Subcutaneous abdominal adipose tissue (tissue), 5 donors: ENCODE measurements at regions not wholly inside any gene's neighbourhood (a gene's known extent, or its start where the extent isn't known, plus 50 kb on each side); places are given as distances from the start of the nearest gene placed in this dataset.
"Not testable (repeated sequence)": the region's sequence is repeated elsewhere in the genome, so short reads cannot be mapped to it uniquely, and the experiment has no call there.

Source experiments
- H3K27ac ChIP-seq: one replicate; pipeline ENCODE4 v1.7.0; 2013; ENCODE audit warnings: low read depth, mild to moderate bottlenecking, inconsistent platforms, low read length, moderate library complexity
- H3K27me3 ChIP-seq, 5 donors: one replicate each; pipeline ENCODE4 v1.7.0; 2013; ENCODE audit warnings: low read length in 5 of 5, inconsistent platforms in 1 of 5; ENCODE audit not compliant: control insufficient read depth in 5 of 5, insufficient read depth in 4 of 5
- H3K36me3 ChIP-seq, 5 donors: one replicate each; pipeline ENCODE4 v1.7.0; 2013; ENCODE audit warnings: low read length in 5 of 5; ENCODE audit not compliant: control insufficient read depth in 5 of 5, insufficient read depth in 5 of 5
- H3K4me1 ChIP-seq, 5 donors: one replicate each; pipeline ENCODE4 v1.7.0; 2013; ENCODE audit warnings: low read length in 5 of 5, mild to moderate bottlenecking in 3 of 5, moderate library complexity in 1 of 5; ENCODE audit not compliant: control insufficient read depth in 5 of 5, insufficient read depth in 5 of 5
- H3K4me3 ChIP-seq, 5 donors: one replicate each; pipeline ENCODE4 v1.7.0; 2013; ENCODE audit warnings: low read length in 5 of 5, low read depth in 1 of 5
- H3K9ac ChIP-seq, 5 donors: one replicate each; pipeline ENCODE4 v1.7.0; 2013; ENCODE audit warnings: low read length in 5 of 5, mild to moderate bottlenecking in 4 of 5, moderate library complexity in 3 of 5
- H3K9me3 ChIP-seq, 5 donors: one replicate each; pipeline ENCODE4 v1.7.0; 2013; ENCODE audit warnings: low read length in 5 of 5; ENCODE audit not compliant: control insufficient read depth in 5 of 5
- donor health status: healthy.
- donor health status: healthy.
- donor health status: healthy.
- donor health status: healthy.
- donor health status: healthy.

DNA sequence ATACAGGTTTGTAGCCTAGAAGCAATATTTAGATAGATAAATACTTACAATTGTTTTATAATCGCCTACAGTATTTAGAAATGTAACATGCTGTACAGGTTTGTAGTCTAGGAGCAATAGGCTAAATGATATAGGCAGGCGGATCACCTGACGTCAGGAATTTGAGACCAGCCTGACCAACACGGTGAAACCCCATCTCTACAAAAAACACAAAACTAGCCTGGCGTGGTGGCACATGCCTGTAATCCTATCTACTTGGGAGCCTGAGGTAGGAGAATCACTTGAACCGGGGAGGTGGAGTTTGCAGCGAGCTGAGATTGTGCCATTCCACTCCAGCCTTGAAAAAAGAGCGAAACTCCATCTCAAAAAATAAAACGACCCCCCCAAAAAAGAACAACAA is 375.2 kb upstream of the EPHA3 start:
- H3K4me3 ChIP-seq = no peak overlapping the region
- no peaks in the 10 kb centered on the region for H3K36me3 ChIP-seq
- H3K27me3 ChIP-seq = no peaks in the 10 kb centered on the region
- peaks cover 0 to 7% (median 0%) of the 10 kb centered on the region in 5 donors for H3K4me1 ChIP-seq
- no peak overlapping the region for H3K27ac ChIP-seq
- H3K9ac ChIP-seq = no peak overlapping the region
- H3K9me3 ChIP-seq = peaks cover 0 to 4% (median 0%) of the 10 kb centered on the region in 5 donors

DNA sequence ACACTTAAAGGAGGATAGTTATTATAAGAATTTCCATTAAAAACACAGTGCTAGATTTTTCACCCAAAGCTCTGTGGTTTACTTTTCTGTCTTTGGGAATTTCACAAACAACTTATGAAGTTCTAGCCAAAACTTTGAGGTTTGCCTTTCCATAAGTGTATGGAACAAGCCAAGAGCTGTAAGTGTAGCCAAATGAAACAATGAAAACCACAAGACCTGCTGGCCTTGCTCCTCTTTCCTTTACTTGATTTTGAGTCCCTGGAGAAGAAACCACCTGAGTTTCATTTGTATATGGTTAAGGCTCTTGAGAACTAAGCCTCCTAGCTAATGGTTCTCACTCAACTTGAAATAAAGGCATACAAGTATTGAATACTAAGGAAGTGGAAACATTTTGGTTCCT is 365.3 kb upstream of the EPHA3 start:
- H3K4me1 ChIP-seq = peaks cover 0 to 28% (median 0%) of the 10 kb centered on the region in 5 donors
- peaks cover 0 to 7% (median 0%) of the 10 kb centered on the region in 5 donors for H3K9me3 ChIP-seq
- H3K27me3 ChIP-seq = no peaks in the 10 kb centered on the region
- no peak overlapping the region for H3K4me3 ChIP-seq
- no peaks in the 10 kb centered on the region for H3K36me3 ChIP-seq
- no peak overlapping the region for H3K9ac ChIP-seq
- H3K27ac ChIP-seq = no peak overlapping the region

DNA sequence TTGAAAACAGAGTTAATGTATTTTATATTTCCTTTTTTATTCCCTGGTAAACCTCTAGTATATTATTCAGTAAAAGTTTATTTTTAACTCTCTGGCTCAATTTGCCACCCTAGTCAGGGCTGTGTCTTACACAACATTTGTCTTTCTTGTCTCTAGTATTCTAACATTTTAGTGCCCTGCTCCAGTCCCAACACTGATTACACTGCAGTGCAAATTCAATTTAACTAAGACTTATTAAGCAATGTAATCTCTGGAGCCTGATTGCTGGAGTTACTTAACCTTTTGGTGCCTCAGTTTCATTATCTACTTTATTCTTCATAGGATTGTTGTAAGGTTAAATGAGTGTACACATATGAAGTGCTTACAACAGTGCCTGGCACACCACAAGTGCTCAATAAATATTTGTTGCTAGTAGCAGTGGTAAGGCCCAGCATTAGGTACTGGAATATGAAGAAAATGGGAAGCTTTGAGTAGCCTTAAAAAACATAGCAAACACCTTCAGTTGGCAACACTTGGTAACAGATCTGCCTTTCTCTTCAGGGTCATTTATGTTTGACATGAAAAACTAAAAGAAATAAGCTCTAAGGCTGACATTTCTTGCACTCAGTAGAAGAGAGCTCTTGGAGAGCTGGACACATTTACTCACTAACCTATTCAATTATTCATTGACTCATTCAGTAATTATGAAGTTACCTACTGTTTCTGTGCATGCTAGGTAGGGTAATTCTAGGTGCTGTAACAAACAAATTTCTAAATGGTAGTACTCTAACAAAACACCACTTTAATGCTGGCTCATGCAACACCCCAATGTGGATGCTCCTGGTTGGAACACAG is 364.5 kb upstream of the EPHA3 start:
- Histone ChIP-seq H3K4me1 (peaks cover 0 to 28% (median 0%) of the 10 kb centered on the region in 5 donors), H3K36me3 (no peaks in the 10 kb centered on the region), H3K4me3 (no peak overlapping the region), H3K27me3 (no peaks in the 10 kb centered on the region), H3K9ac (no peak overlapping the region), H3K27ac (no peak overlapping the region), H3K9me3 (no peaks in the 10 kb centered on the region)

DNA sequence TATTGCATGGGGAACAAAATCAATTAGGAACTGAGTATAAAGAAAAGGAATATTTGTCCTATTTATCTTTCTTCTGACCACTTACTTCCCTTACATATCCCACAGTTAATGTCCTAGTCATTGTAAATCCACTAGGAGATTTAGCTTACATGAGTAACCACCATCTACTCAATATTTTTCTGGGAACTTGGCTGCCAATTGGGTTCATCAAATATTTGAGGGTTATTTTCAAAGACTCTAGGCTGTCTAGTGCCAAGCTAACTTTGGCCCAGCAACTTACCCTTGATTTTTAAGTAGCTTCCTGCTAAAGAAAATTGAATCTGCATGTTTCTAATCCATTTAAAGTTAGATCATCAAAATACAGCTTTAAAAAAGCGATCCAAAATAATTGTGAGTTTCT is 362.5 kb upstream of the EPHA3 start:
- no peaks in the 10 kb centered on the region for H3K36me3 ChIP-seq
- no peak overlapping the region for H3K9ac ChIP-seq
- no peaks in the 10 kb centered on the region for H3K9me3 ChIP-seq
- peaks cover 0 to 28% (median 0%) of the 10 kb centered on the region in 5 donors for H3K4me1 ChIP-seq
- no peak overlapping the region for H3K4me3 ChIP-seq
- no peaks in the 10 kb centered on the region for H3K27me3 ChIP-seq
- no peak overlapping the region for H3K27ac ChIP-seq

DNA sequence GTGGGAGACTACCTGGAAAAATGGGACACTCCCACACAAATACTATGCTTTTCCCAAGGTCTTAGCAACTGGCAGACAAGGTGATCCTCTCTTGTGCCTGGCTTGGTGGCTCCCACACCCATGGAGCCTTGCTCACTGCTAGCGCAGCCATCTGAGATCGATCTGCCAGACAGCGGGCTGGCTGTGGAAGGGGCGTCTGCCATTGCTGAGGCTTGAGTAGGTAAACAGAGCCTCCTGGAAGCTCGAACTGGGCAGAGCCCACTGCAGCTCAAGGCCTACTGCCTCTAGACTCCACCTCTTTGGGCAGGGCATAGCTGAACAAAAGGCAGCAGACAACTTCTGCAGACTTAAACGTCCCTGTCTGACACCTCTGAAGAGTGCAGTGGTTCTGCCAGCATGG is 360.3 kb upstream of the EPHA3 start:
- not testable (repeated sequence) for H3K4me3 ChIP-seq, H3K9ac ChIP-seq, H3K9me3 ChIP-seq, H3K27me3 ChIP-seq, H3K36me3 ChIP-seq, H3K27ac ChIP-seq
- H3K4me1 ChIP-seq = peaks cover 0 to 23% (median 0%) of the 10 kb centered on the region in 5 donors

DNA sequence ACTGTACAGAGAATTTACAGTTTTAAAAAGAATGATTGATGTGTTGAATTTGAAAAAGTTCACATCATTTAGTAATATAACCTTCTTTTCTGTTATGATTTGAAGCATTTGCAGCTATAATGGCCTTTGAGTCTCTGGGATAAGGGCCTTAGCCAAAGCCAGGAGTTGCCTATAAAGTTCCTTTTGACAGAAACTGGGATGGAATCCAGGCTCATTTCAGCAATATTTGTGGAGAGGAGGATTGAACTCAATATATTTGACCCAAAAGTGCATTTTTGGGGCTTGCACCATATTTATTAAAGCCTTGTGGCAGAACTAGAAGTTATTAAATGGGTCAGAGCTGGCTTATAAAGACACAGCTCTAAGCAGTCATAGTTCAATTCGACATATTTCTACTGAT is 348.7 kb upstream of the EPHA3 start:
- H3K4me3 ChIP-seq = no peak overlapping the region
- peaks cover 0 to 8% (median 0%) of the 10 kb centered on the region in 5 donors for H3K4me1 ChIP-seq
- H3K27ac ChIP-seq = no peak overlapping the region
- H3K27me3 ChIP-seq = no peaks in the 10 kb centered on the region
- peaks cover 0 to 10% (median 0%) of the 10 kb centered on the region in 5 donors for H3K9me3 ChIP-seq
- H3K9ac ChIP-seq = no peak overlapping the region
- no peaks in the 10 kb centered on the region for H3K36me3 ChIP-seq

DNA sequence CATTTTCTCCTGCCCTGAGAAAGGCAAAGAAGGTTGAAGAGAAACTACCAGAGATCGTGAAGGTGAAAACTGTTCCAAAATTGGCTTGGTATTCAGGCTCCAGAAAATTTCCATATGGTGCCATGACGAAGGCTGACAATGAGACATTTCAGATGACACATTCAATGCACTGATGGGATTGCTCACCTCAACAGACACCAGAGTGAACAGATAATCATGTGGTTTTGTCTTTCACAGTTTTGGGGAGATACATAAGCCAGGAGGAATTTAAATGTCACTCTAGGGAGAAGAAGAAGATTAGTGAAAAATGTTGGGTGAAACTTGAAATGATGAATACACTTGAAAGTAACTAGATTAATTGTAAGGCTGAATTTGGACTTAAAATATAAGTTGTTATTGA is 339.7 kb upstream of the EPHA3 start:
- H3K4me3 ChIP-seq = no peak overlapping the region
- H3K27ac ChIP-seq = no peak overlapping the region
- H3K4me1 ChIP-seq = no peaks in the 10 kb centered on the region
- H3K36me3 ChIP-seq = no peaks in the 10 kb centered on the region
- H3K9me3 ChIP-seq = peaks cover 0 to 8% (median 0%) of the 10 kb centered on the region in 5 donors
- no peaks in the 10 kb centered on the region for H3K27me3 ChIP-seq
- no peak overlapping the region for H3K9ac ChIP-seq

DNA sequence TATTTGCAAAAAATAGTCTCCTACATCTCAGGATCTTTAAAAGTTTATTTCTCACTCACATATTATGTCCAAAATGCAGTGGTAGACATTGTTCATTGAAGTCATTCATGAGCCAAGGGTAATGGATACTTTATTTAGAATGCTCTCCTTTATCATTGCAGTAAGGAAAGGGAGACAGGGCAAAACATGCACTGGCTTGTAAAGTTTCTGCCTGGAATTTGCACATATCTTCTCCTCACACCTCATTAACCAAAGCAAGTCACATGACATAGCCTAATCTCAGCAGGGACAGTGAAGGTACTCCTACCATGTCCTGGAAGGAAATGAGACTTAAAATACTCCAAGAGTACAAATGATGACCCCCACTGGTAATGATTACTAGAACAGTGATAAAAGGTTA is 333.7 kb upstream of the EPHA3 start:
- H3K4me1 ChIP-seq = no peaks in the 10 kb centered on the region
- no peak overlapping the region for H3K27ac ChIP-seq
- no peaks in the 10 kb centered on the region for H3K36me3 ChIP-seq
- no peak overlapping the region for H3K9ac ChIP-seq
- H3K4me3 ChIP-seq = no peak overlapping the region
- no peaks in the 10 kb centered on the region for H3K27me3 ChIP-seq
- H3K9me3 ChIP-seq = peaks cover 0 to 3% (median 0%) of the 10 kb centered on the region in 5 donors

DNA sequence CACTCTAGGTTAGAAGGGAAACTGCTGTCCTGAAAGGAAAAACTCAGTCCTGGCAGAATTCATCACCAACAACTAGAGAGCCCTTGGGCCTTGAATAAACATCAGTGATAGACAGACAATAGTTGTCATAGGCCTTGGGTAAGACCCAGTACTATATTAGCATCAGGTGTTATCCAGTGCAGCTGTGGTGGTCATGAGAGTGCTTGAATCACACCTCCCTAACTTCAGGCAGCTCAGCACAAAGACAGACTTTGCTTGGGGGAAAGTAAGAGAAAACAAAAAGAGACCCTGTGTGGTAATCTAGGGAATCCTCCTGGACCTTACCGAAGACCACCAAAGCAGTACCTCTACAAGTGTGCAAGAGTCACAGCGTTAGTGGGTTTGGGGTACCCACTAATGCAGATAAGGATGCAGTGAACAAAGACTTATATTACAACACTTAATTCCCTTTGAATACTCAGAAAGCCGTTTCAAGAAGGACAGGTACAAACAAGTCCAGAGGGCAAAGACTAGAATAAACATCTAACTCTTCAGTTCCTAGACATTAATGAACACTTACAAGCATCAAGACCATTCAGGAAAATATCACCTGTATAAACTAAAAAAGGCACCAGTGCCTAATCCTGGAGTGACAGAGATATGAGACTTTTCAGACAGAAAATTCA is 332.3 kb upstream of the EPHA3 start:
- H3K4me3 ChIP-seq = no peak overlapping the region
- no peaks in the 10 kb centered on the region for H3K4me1 ChIP-seq
- no peak overlapping the region for H3K9ac ChIP-seq
- no peaks in the 10 kb centered on the region for H3K36me3 ChIP-seq
- peaks cover 0 to 3% (median 0%) of the 10 kb centered on the region in 5 donors for H3K9me3 ChIP-seq
- H3K27me3 ChIP-seq = no peaks in the 10 kb centered on the region
- no peak overlapping the region for H3K27ac ChIP-seq

DNA sequence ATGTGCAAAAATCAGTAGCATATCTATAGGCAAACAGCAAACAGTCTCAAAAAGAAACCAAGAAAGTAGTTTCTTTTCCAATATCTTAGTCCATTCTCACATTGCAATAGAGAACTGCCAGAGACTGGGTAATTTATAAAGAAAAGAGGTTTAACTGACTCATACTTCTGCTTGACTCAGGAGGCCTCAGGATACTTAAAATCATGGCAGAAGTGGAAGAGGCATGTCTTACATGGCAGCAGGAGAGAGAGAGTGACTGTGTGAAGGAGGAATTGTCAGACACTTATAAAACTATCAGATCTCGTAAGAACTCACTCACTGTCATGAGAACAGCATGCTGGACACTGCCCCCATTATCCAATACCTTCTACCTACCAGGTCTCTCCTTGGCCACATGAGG is 327.9 kb upstream of the EPHA3 start:
- Histone ChIP-seq H3K36me3 (no peaks in the 10 kb centered on the region), H3K9ac (no peak overlapping the region), H3K27me3 (no peaks in the 10 kb centered on the region), H3K9me3 (peaks cover 0 to 3% (median 0%) of the 10 kb centered on the region in 5 donors), H3K27ac (no peak overlapping the region), H3K4me1 (no peaks in the 10 kb centered on the region), H3K4me3 (no peak overlapping the region)
